GM12878 (cell line): ENCODE measurements at regions not wholly inside any gene's neighbourhood (a gene's known extent, or its start where the extent isn't known, plus 50 kb on each side); places are given as distances from the start of the nearest gene placed in this dataset.

Experiments used
- BCL3 ChIP-seq: IDR thresholded peaks from 2 replicates; pipeline ENCODE4 v1.6.1; 2011; ENCODE audit warnings: borderline replicate concordance, low read depth, mild to moderate bottlenecking, moderate library complexity, low read length; ENCODE audit not compliant: insufficient read depth, poor library complexity, severe bottlenecking
- CHD2 ChIP-seq: IDR thresholded peaks from 2 replicates; pipeline ENCODE4 v1.6.1; 2011; ENCODE audit warnings: low read depth, low read length, improper control_type of control experiment, borderline replicate concordance
- CTCF ChIP-seq, 3 experiments: IDR thresholded peaks in 2 of 3; conservative IDR thresholded peaks in 1 of 3; 2 replicates each; pipeline ENCODE4 v1.5.1; 2011; ENCODE audit warnings: low read depth in 3 of 3, low read length in 3 of 3, mild to moderate bottlenecking in 3 of 3, control low read depth in 2 of 3, moderate library complexity in 2 of 3, inconsistent platforms in 1 of 3, mixed read lengths in 1 of 3; ENCODE audit not compliant: control insufficient read depth in 2 of 3, insufficient read depth in 1 of 3; ENCODE audit errors: extremely low read depth in 1 of 3
- E2F4 ChIP-seq: IDR thresholded peaks from 2 replicates; pipeline ENCODE4 v1.6.1; 2012; ENCODE audit warnings: low read depth, low read length, improper control_type of control experiment
- ESRRA ChIP-seq: IDR thresholded peaks from 2 replicates; pipeline ENCODE4 v1.6.1; 2012; ENCODE audit warnings: mild to moderate bottlenecking, low read length, improper control_type of control experiment
- EZH2 ChIP-seq: IDR thresholded peaks from 2 replicates; pipeline ENCODE4 v1.6.1; 2012; ENCODE audit warnings: low read depth, mild to moderate bottlenecking, control low read depth, inconsistent platforms, low read length, borderline replicate concordance; ENCODE audit not compliant: control insufficient read depth
- MYC ChIP-seq: IDR thresholded peaks from 2 replicates; pipeline ENCODE4 v1.6.1; 2011; ENCODE audit warnings: mild to moderate bottlenecking, low read length, moderate library complexity, inconsistent platforms; ENCODE audit not compliant: insufficient read depth, insufficient replicate concordance, insufficient read length, severe bottlenecking
- NRF1 ChIP-seq: conservative IDR thresholded peaks from 2 replicates; pipeline ENCODE4 v1.6.1; 2011; ENCODE audit warnings: mild to moderate bottlenecking, low read depth, low read length, improper control_type of control experiment
- POLR2A ChIP-seq: IDR thresholded peaks from 2 replicates; pipeline ENCODE4 v1.6.1; 2011; ENCODE audit warnings: low read depth, mild to moderate bottlenecking, low read length
- POU2F2 ChIP-seq: IDR thresholded peaks from 3 replicates; pipeline ENCODE4 v1.6.1; 2011; ENCODE audit warnings: low read depth, mild to moderate bottlenecking, low read length, borderline replicate concordance
- RAD21 ChIP-seq: IDR thresholded peaks from 2 replicates; pipeline ENCODE4 v1.6.1; 2011; ENCODE audit warnings: mild to moderate bottlenecking, low read depth, low read length, moderate library complexity; ENCODE audit not compliant: insufficient read depth
- SMC3 ChIP-seq: IDR thresholded peaks from 2 replicates; pipeline ENCODE4 v1.6.1; 2011; ENCODE audit warnings: low read length, improper control_type of control experiment, borderline replicate concordance
- STAT3 ChIP-seq: IDR thresholded peaks from 2 replicates; pipeline ENCODE4 v1.6.1; 2011; ENCODE audit warnings: low read depth, low read length, improper control_type of control experiment

GRCh38 chr2:234373481-234374149, 123.3 kb downstream of the ARL4C start:
- TF ChIP-seq E2F4, result no peak
- TF ChIP-seq MYC, result no peak
- no peak for TF ChIP-seq CTCF (IDR thresholded peaks at IDR 0.05 in 2 of 3, conservative IDR thresholded peaks at IDR 0.05 in 1 of 3; ENCODE audit: control insufficient read depth in 2 of 3, extremely low read depth in 1 of 3, insufficient read depth in 1 of 3, low read depth in 3 of 3, low read length in 3 of 3)
- no peak for TF ChIP-seq POU2F2
- no peak for TF ChIP-seq NRF1
- TF ChIP-seq EZH2, result no peak
- TF ChIP-seq CHD2, result no peak
- TF ChIP-seq STAT3, result no peak
- no peak for TF ChIP-seq RAD21
- TF ChIP-seq SMC3, result no peak
- no peak for TF ChIP-seq BCL3
- TF ChIP-seq ESRRA, result no peak
- no peak for TF ChIP-seq POLR2A
